ENCODE measurements at regions not wholly inside any gene's neighbourhood (a gene's known extent, or its start where the extent isn't known, plus 50 kb on each side); places are given as distances from the start of the nearest gene placed in this dataset.

DNA sequence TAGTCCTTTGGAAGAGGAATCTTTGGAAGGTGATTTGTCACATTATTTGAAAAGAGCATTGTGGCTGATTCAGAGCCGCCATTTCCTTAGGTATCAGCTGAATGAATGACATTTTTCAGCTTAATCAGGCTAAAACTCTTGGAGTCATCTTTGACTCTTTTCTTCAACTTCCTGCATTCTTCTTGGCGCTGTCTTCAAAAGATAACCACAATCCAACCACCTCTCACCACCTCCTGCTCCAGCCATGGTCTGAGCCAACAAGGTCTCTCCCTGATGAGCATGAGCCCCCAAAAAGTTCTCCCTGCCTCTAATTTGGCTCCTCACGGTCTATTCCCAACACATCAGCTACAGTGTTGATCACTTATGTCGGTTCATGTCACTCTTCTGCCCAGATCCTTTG, 297.6 kb upstream of the RUNX1 start:
- no peak for TF ChIP-seq EZH2phosphoT487 (IDR thresholded peaks at IDR 0.05; ENCODE audit: borderline replicate concordance, low read length)
- TF ChIP-seq, protein P1, sequence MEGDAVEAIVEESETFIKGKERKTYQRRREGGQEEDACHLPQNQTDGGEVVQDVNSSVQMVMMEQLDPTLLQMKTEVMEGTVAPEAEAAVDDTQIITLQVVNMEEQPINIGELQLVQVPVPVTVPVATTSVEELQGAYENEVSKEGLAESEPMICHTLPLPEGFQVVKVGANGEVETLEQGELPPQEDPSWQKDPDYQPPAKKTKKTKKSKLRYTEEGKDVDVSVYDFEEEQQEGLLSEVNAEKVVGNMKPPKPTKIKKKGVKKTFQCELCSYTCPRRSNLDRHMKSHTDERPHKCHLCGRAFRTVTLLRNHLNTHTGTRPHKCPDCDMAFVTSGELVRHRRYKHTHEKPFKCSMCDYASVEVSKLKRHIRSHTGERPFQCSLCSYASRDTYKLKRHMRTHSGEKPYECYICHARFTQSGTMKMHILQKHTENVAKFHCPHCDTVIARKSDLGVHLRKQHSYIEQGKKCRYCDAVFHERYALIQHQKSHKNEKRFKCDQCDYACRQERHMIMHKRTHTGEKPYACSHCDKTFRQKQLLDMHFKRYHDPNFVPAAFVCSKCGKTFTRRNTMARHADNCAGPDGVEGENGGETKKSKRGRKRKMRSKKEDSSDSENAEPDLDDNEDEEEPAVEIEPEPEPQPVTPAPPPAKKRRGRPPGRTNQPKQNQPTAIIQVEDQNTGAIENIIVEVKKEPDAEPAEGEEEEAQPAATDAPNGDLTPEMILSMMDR (IDR thresholded peaks at IDR 0.05; ENCODE audit: low read depth, low read length, poor library complexity, severe bottlenecking), result no peak
- no peak overlapping the region for H3K4me2 ChIP-seq (ENCODE audit: low read length)
- H3K79me2 ChIP-seq (ENCODE audit: control insufficient read depth, low read length), result no peaks in the 10 kb centered on the region
- H3K27ac ChIP-seq (ENCODE audit: low read depth, low read length), result no peak overlapping the region
- no peaks in the 10 kb centered on the region for H3K36me3 ChIP-seq (ENCODE audit: control insufficient read depth, low read length)
- no peaks in the 10 kb centered on the region for H3K9me2 ChIP-seq (replicated peaks; ENCODE audit: control insufficient read depth, low read length)
- no peaks in the 10 kb centered on the region for H3K9me3 ChIP-seq (ENCODE audit: control insufficient read depth, insufficient read depth, low read length)
- no peak overlapping the region for H3K4me3 ChIP-seq (ENCODE audit: low read length)
- no peaks in the 10 kb centered on the region for H3F3A ChIP-seq (ENCODE audit: control insufficient read depth, insufficient read depth)
- H3K27me3 ChIP-seq (ENCODE audit: control insufficient read depth, low read length), result no peaks in the 10 kb centered on the region
- H3K4me1 ChIP-seq (ENCODE audit: control insufficient read depth, low read length), result peaks cover 19% of the 10 kb centered on the region
- no peaks in the 10 kb centered on the region for H4K20me1 ChIP-seq (ENCODE audit: control insufficient read depth, insufficient read depth, low read depth, low read length)

DNA sequence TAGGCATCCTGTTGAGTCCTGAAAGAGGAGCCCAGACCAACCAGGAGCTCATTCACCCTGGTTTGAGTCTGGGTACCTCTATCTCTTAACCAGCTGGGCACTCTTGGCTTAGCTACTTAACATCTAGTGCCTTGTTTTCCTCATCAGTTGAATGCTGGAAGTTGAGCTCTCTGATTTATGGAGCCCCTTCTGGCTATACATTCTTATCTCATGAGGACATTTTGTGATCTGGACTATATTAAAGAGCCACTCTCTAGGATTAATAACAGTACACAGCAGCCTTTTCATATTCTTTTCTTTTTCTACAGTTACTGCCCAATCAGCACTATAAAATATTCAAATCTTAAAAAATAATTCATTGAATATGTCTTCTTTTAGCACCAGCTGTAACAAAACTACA, 296.9 kb upstream of the RUNX1 start:
- Histone ChIP-seq H3K4me3 (ENCODE audit: low read length) (no peak overlapping the region), H3K4me2 (ENCODE audit: low read length) (no peak overlapping the region), H3K9me3 (ENCODE audit: control insufficient read depth, insufficient read depth, low read length) (no peaks in the 10 kb centered on the region), H3F3A (ENCODE audit: control insufficient read depth, insufficient read depth) (no peaks in the 10 kb centered on the region), H3K36me3 (ENCODE audit: control insufficient read depth, low read length) (no peaks in the 10 kb centered on the region), H3K9me2 (replicated peaks; ENCODE audit: control insufficient read depth, low read length) (no peaks in the 10 kb centered on the region), H4K20me1 (ENCODE audit: control insufficient read depth, insufficient read depth, low read depth, low read length) (no peaks in the 10 kb centered on the region), H3K27me3 (ENCODE audit: control insufficient read depth, low read length) (no peaks in the 10 kb centered on the region), H3K79me2 (ENCODE audit: control insufficient read depth, low read length) (no peaks in the 10 kb centered on the region), H3K27ac (ENCODE audit: low read depth, low read length) (no peak overlapping the region), H3K4me1 (ENCODE audit: control insufficient read depth, low read length) (peaks cover 19% of the 10 kb centered on the region)
- no peak for TF ChIP-seq EZH2phosphoT487 (IDR thresholded peaks at IDR 0.05; ENCODE audit: borderline replicate concordance, low read length)
- TF ChIP-seq, protein P1 (IDR thresholded peaks at IDR 0.05; ENCODE audit: low read depth, low read length, poor library complexity, severe bottlenecking), result no peak

DNA sequence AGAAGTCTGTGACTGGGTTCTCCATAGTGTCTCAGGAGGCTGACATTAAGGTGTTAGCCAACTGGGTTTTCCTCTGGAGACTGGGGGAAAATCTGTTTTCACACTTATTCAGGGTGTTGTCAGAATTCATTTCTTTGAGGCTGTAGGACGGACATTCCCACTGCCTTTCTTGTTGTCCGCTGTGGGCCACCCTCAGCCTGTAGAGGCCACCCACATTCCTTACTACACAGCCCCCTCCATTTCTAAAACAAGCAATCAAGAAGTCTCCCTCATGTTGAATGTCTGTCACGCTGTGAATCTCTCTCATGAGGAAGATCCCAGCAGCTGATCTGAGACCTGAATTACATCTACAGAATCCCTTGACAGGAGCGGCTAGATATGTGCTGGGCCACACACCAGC, 295.5 kb upstream of the RUNX1 start:
- TF ChIP-seq, protein P1 (IDR thresholded peaks at IDR 0.05; ENCODE audit: low read depth, low read length, poor library complexity, severe bottlenecking), result no peak
- no peak for TF ChIP-seq EZH2phosphoT487 (IDR thresholded peaks at IDR 0.05; ENCODE audit: borderline replicate concordance, low read length)

More for the DNA sequence above, 295.5 kb upstream of the RUNX1 start:
- Histone ChIP-seq H3K79me2 (ENCODE audit: control insufficient read depth, low read length) (no peaks in the 10 kb centered on the region), H3K4me1 (ENCODE audit: control insufficient read depth, low read length) (peaks cover 19% of the 10 kb centered on the region), H3F3A (ENCODE audit: control insufficient read depth, insufficient read depth) (no peaks in the 10 kb centered on the region), H3K9me3 (ENCODE audit: control insufficient read depth, insufficient read depth, low read length) (no peaks in the 10 kb centered on the region), H3K4me2 (ENCODE audit: low read length) (no peak overlapping the region), H3K27ac (ENCODE audit: low read depth, low read length) (no peak overlapping the region), H3K27me3 (ENCODE audit: control insufficient read depth, low read length) (no peaks in the 10 kb centered on the region), H4K20me1 (ENCODE audit: control insufficient read depth, insufficient read depth, low read depth, low read length) (no peaks in the 10 kb centered on the region), H3K4me3 (ENCODE audit: low read length) (no peak overlapping the region), H3K9me2 (replicated peaks; ENCODE audit: control insufficient read depth, low read length) (no peaks in the 10 kb centered on the region), H3K36me3 (ENCODE audit: control insufficient read depth, low read length) (no peaks in the 10 kb centered on the region)

Data from DOHH2 (cell line).